Activated T-helper 17 cell treated with anti-CD3 and anti-CD28 coated beads, Interleukin-2, amount 50 U/mL, for 72 hours (primary cell): ENCODE measurements at regions not wholly inside any gene's neighbourhood (a gene's known extent, or its start where the extent isn't known, plus 50 kb on each side); places are given as distances from the start of the nearest gene placed in this dataset.

Experiments used
- ATAC-seq: fragments of 150-1000 bp; cut with Tn5 transposase; replicated peaks from 2 replicates; pipeline ENCODE4 v1.10.0; 2021; ENCODE audit warnings: mild to moderate bottlenecking, moderate library complexity
- H3K27ac Mint-ChIP-seq: one replicate; pipeline ENCODE4 v1.8.0; 2022; ENCODE audit warnings: mixed read lengths
- H3K27me3 Mint-ChIP-seq: one replicate; pipeline ENCODE4 v1.8.0; 2022; ENCODE audit warnings: mixed read lengths
- H3K36me3 Mint-ChIP-seq: one replicate; pipeline ENCODE4 v1.8.0; 2022; ENCODE audit warnings: low read depth, mild to moderate bottlenecking, mixed read lengths
- H3K4me1 Mint-ChIP-seq: one replicate; pipeline ENCODE4 v1.8.0; 2022; ENCODE audit warnings: mixed read lengths
- H3K4me3 Mint-ChIP-seq: one replicate; pipeline ENCODE4 v1.8.0; 2022; ENCODE audit warnings: mild to moderate bottlenecking, mixed read lengths
- H3K9me3 Mint-ChIP-seq: one replicate; pipeline ENCODE4 v1.8.0; 2022; ENCODE audit warnings: mixed read lengths

DNA sequence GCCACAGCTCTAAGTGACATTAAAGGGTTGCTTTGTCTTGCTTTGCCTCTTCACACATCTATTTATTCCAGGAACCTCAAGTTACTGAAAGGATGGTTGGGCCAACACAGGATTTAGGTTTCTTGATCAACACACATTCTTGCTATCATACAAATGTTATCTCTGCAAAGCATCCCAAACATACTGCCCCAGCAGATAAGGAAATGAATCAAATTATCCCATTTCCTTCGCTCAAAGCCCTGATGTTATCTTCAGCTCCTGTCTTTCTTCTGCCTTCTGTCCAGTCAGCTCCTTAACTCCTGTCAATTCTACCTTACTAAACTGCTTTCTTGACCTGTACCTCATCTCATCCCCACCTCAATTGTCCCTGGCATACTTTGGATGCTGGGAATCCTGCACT lies 355.9 kb upstream of the TENM4 start:
- peaks cover 31% of the 10 kb centered on the region for H3K9me3 Mint-ChIP-seq
- H3K27ac Mint-ChIP-seq = no peak overlapping the region
- no peaks in the 10 kb centered on the region for H3K36me3 Mint-ChIP-seq
- no peak overlapping the region for H3K4me3 Mint-ChIP-seq
- no peak for ATAC-seq
- no peaks in the 10 kb centered on the region for H3K4me1 Mint-ChIP-seq
- no peaks in the 10 kb centered on the region for H3K27me3 Mint-ChIP-seq

DNA sequence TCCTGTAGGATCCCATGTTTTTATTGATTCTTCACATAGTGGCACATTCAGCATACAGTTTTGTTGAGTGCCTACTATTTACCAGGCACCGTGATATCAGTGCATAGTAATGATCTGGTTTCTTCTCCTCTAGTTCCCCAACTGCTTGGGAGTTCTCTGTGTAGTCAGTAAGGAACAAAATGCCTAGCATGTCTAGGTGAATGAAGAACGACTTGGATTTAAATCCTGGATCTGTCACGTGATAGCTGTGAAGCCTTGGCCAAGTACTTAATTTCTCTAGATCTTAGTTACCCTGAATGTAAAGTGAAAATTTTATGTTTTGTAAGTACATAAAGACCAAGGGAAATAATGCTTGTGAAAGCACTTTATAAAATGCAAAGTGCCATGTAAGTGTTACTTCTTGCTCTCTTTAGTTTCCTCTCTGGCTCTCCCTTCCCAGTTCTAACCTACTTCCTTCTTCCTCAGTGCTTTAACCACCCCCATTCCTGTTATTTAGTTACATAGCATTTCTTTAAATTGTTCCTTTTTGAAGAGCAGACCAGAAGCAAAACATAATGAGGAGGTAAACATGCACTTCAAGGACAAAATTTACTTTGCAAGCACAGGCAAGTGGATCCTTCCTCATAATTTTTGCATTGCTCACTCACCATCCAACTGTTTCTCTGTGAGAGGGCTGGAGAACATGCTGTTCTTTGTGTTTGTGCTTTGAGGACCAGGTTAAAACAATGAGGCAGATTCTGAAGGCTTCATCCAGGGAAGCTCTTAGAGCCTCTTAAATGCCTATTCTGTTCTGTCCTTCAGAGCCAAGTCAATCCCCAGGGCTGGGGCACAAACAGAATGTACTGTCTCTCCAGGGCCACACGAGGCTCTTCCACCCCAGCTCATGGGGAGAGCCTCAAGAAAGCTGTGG lies 353.9 kb upstream of the TENM4 start:
- Mint-ChIP-seq H3K27ac (no peak overlapping the region), H3K4me3 (no peak overlapping the region), H3K4me1 (no peaks in the 10 kb centered on the region), H3K36me3 (no peaks in the 10 kb centered on the region), H3K27me3 (no peaks in the 10 kb centered on the region), H3K9me3 (peaks cover 31% of the 10 kb centered on the region)
- no peak for ATAC-seq

DNA sequence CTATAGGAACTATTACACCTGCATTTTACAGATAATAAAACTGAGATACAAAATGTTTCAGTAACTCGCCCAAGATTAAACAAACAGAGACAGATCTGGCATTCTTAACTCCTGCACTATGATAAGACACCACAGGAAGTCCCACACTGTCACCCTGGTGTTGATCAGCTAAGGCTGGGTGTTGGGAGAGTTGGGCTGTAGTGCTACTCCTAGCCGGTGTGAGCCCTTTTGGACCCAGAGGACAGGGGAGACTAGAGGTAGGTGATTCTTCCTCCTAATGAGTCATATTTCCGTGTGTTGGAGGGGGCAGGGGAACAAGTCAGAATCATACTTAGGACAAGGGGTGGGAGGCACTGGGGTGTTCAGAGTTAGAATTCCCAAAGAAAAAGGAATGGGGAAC lies 353.2 kb upstream of the TENM4 start:
- H3K27me3 Mint-ChIP-seq = no peaks in the 10 kb centered on the region
- H3K36me3 Mint-ChIP-seq = no peaks in the 10 kb centered on the region
- H3K27ac Mint-ChIP-seq = no peak overlapping the region
- H3K9me3 Mint-ChIP-seq = peaks cover 29% of the 10 kb centered on the region
- ATAC-seq = no peak
- no peak overlapping the region for H3K4me3 Mint-ChIP-seq
- H3K4me1 Mint-ChIP-seq = no peaks in the 10 kb centered on the region

DNA sequence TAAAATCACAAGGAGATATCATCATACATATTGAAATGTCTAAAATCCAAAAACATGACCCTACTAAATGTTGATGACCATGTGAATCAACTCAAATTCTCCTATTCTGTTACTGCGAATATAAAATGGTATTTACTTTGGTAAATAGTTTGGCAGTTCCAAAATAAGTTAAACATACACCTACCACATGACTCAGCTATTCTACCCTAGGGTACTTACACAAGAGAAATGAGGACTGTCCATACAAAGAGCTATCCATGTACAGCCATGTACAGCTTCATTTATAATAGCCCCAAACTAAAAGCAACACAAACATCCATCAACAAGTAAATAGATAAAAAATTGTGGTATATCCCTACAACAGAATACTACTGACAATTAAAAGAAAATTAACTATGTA lies 346.1 kb upstream of the TENM4 start:
- Mint-ChIP-seq H3K27ac (no peak overlapping the region), H3K4me1 (no peaks in the 10 kb centered on the region), H3K27me3 (no peaks in the 10 kb centered on the region), H3K4me3 (no peak overlapping the region), H3K36me3 (no peaks in the 10 kb centered on the region), H3K9me3 (peaks cover 10% of the 10 kb centered on the region)
- no peak for ATAC-seq

DNA sequence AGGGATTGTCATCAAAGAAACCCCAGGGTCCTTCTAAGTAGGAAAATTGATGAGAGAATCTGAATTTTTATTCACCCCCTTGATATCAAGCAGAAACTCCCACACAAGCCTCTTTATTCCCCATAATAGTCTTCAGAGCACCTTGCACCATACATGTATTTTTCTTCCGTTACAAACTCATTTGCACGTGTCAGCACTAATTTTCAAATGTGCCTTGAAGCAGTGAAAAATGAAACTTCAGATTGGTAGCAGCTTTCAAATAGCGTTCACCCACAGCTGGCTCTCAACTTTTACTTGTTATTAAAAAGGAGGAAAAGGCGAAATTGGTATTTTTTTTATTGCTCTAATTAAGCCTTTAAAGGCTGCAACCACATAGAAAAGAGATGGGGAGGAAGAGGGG lies 343.0 kb upstream of the TENM4 start:
- H3K36me3 Mint-ChIP-seq = no peaks in the 10 kb centered on the region
- no peaks in the 10 kb centered on the region for H3K27me3 Mint-ChIP-seq
- H3K4me1 Mint-ChIP-seq = no peaks in the 10 kb centered on the region
- H3K9me3 Mint-ChIP-seq = peaks cover 13% of the 10 kb centered on the region
- no peak for ATAC-seq
- H3K27ac Mint-ChIP-seq = no peak overlapping the region
- H3K4me3 Mint-ChIP-seq = no peak overlapping the region

DNA sequence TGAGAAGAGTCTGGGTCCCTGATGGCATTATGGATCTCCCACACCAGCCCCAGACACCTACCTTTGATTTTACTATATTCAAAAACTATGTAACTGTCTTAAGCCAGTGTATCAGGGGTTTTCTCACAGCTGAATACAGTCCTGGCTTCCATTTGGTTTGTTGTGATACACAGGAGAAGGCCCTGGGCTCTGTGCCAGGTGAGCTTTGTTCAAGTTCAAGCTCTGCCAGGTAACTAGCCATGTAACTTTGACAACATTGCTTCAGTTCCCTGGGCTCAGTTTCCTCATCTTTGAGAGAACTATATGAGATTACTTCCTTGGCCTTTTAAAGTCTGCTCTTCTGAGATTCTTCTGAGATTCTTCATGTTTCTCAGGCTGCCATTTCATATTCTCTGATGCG lies 327.5 kb upstream of the TENM4 start:
- H3K27ac Mint-ChIP-seq = no peak overlapping the region
- no peaks in the 10 kb centered on the region for H3K4me1 Mint-ChIP-seq
- no peak overlapping the region for H3K4me3 Mint-ChIP-seq
- H3K36me3 Mint-ChIP-seq = no peaks in the 10 kb centered on the region
- H3K27me3 Mint-ChIP-seq = no peaks in the 10 kb centered on the region
- H3K9me3 Mint-ChIP-seq = peaks cover 6% of the 10 kb centered on the region
- ATAC-seq = no peak

DNA sequence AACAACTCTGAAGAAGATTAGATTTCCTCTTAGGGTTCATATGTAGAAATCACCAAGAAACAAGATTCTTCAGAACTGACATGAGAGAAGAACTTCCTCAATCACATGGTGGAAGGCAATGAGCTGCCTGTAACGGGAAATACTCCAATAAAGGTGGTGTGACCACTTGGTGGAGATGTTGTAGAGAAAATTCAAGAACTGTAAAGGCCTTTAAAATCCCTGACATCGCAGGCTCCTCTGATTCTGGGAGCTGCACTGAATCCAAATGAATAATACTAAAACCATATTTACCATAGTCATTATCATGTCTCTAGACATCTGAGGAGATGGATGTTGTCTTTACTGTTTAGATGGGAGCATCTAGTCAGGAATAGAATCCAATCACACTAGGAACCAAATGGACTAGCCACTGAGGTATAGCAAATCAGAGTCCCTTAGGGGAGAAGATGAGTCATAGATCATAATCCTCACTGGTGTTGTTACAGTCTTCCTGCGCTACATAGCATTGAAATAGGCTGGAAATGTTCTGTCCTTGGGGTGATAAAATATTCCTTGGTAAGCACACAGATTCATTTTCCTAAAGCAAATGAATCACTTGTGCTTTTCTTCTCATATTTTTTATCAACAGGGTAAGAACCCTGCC lies 321.6 kb upstream of the TENM4 start:
- Mint-ChIP-seq H3K4me1 (no peaks in the 10 kb centered on the region), H3K36me3 (no peaks in the 10 kb centered on the region), H3K9me3 (peaks cover 16% of the 10 kb centered on the region), H3K27ac (no peak overlapping the region), H3K4me3 (no peak overlapping the region), H3K27me3 (no peaks in the 10 kb centered on the region)
- ATAC-seq = no peak

DNA sequence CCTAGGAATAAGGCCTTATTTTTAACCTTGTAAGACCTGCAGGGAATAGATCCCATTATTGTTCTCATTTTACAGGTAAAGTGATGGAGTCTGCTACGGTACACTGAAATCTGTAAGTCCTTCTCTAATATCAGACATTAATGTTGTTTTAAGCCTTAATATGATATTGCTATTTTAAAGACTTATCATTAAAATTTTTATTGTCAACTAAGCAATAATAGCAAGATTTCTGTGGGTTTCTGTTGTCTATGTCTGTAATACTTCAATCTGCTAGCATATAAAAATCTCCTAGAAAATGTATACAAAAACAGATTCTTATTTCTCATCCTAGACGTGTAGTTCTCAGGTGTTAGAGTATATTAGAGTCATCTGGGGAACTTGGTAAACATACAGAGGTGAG lies 317.5 kb upstream of the TENM4 start:
- no peaks in the 10 kb centered on the region for H3K27me3 Mint-ChIP-seq
- no peak for ATAC-seq

DNA sequence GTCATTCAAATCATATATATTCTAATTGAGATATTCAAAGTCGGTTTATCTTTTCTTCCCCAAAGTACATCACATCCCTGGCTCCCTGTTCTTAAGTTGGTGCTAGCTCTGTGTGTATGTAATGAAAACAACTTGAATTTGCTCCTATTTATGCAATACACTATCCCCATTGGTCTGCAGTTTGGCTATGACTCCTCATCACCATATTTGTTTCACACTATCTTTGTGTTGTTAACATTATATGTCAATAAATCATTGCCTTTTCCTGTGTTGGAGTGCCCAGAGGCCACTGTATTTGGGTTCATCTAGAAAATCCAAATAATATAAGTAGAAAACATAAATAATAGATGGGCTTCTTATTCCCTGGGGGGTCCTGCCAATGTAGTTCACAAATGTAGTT lies 306.6 kb upstream of the TENM4 start:
- H3K4me1 Mint-ChIP-seq = no peaks in the 10 kb centered on the region
- H3K27me3 Mint-ChIP-seq = no peaks in the 10 kb centered on the region
- H3K4me3 Mint-ChIP-seq = no peak overlapping the region
- peaks cover 20% of the 10 kb centered on the region for H3K9me3 Mint-ChIP-seq
- H3K27ac Mint-ChIP-seq = no peak overlapping the region
- H3K36me3 Mint-ChIP-seq = no peaks in the 10 kb centered on the region
- no peak for ATAC-seq

More for the DNA sequence above, 317.5 kb upstream of the TENM4 start:
- no peak overlapping the region for H3K27ac Mint-ChIP-seq
- no peak overlapping the region for H3K4me3 Mint-ChIP-seq
- H3K4me1 Mint-ChIP-seq = no peaks in the 10 kb centered on the region
- H3K9me3 Mint-ChIP-seq = peaks cover 18% of the 10 kb centered on the region
- no peaks in the 10 kb centered on the region for H3K36me3 Mint-ChIP-seq

DNA sequence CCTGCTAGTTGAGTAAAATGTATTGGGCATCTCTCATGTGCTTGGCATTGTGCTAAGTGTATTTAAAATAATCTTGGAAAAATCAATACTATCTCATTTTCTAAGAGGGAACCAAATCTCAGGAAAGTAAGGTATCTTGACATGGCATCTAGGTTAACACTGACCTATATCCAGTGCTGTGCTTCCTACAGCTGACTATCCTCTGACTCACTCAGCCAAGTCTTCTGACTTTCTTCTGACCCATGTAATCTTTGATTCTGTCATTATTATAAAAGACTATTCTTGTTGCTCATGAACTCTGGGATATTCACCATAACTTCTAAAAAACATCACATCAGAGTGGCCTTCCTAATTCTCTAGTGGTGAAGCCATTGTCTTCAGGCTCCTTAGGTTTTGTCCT lies 304.1 kb upstream of the TENM4 start:
- no peaks in the 10 kb centered on the region for H3K27me3 Mint-ChIP-seq
- no peak overlapping the region for H3K27ac Mint-ChIP-seq
- H3K36me3 Mint-ChIP-seq = no peaks in the 10 kb centered on the region
- H3K4me1 Mint-ChIP-seq = no peaks in the 10 kb centered on the region
- H3K9me3 Mint-ChIP-seq = peaks cover 23% of the 10 kb centered on the region
- ATAC-seq = no peak
- no peak overlapping the region for H3K4me3 Mint-ChIP-seq

DNA sequence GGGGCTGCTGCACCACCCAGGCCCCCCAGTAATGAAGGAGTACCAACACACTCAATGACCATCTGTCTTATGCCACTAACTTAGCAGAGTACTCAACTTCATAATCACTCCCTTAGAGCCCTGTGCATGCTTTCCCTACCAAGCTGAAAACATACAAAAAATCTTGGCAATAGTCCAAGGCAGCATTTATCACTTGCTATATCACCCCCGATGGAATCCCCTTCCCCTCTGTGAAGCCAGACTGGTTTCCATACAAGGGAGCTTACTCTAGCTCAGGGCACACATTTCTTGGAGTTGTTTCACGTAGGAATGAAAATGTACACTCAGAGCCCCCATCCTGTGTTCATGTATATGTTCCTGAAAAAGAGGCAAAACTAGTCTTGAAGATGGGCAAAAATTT lies 301.3 kb upstream of the TENM4 start:
- H3K9me3 Mint-ChIP-seq = peaks cover 15% of the 10 kb centered on the region
- no peak overlapping the region for H3K27ac Mint-ChIP-seq
- H3K4me1 Mint-ChIP-seq = no peaks in the 10 kb centered on the region
- H3K27me3 Mint-ChIP-seq = no peaks in the 10 kb centered on the region
- no peaks in the 10 kb centered on the region for H3K36me3 Mint-ChIP-seq
- no peak for ATAC-seq
- H3K4me3 Mint-ChIP-seq = no peak overlapping the region

DNA sequence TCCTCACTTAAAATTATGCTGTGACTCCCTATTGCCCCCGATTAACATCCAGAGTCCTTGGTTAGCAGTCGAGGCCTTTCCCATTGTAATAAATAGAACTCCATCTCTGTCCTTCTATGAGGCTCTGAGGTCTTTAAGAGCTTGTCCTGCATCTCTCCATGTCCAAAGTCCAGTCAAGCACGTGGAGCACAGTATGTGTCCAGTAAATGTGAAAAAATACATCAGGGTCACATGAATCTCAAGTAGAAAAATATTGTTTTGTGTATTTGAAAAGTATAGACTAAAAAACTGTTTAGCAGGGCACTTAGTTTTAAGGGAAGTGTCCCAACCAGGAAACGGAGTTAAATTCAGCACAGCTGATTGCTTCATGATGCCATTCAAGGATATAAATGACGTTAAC lies 298.8 kb upstream of the TENM4 start:
- Mint-ChIP-seq H3K27ac (no peak overlapping the region), H3K36me3 (no peaks in the 10 kb centered on the region), H3K4me1 (no peaks in the 10 kb centered on the region), H3K27me3 (no peaks in the 10 kb centered on the region), H3K4me3 (no peak overlapping the region), H3K9me3 (peaks cover 12% of the 10 kb centered on the region)
- no peak for ATAC-seq

DNA sequence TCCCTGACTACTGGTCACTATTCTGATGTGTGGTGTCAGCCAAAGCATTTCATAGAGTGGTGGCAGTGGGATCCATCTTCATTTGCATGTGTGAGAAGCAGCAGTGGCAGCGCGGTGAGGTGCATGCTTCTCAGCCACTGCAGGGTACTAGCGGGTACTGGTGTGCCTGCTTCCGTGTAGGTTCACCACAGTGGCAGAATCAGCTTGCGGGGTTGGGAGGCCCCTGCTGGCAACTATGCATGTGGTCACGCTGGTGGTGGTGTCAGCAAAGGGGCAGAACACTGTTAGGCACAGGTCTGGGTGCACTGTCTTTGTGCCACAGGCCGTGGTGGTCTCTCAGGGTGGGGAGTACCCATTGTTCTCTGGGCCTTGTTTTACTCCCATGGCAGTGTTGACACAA lies 286.4 kb upstream of the TENM4 start:
- Mint-ChIP-seq H3K9me3 (peaks cover 17% of the 10 kb centered on the region), H3K4me1 (no peaks in the 10 kb centered on the region), H3K27ac (no peak overlapping the region), H3K36me3 (no peaks in the 10 kb centered on the region), H3K27me3 (no peaks in the 10 kb centered on the region), H3K4me3 (no peak overlapping the region)
- no peak for ATAC-seq

DNA sequence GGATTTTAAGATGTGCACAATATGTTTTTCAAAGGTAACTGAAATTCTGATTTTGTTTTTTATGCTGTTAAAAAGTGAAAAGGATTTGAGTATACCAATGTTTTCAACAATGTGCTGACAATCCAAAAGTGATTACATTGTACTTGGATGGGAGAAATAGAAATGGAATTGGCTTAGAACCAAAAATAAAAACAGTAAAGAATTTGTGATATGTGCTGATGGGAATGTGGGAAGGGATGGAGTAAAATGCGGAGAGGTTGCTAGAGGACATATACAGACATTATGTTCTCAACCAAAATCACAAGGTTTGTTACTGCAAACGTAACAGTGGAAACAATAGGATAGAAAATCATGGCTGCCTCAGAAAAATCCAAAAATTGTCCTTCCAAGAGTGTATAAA lies 279.3 kb upstream of the TENM4 start:
- Mint-ChIP-seq H3K4me3 (no peak overlapping the region), H3K36me3 (no peaks in the 10 kb centered on the region), H3K9me3 (peaks cover 20% of the 10 kb centered on the region), H3K27ac (no peak overlapping the region), H3K27me3 (no peaks in the 10 kb centered on the region), H3K4me1 (no peaks in the 10 kb centered on the region)
- ATAC-seq = no peak

DNA sequence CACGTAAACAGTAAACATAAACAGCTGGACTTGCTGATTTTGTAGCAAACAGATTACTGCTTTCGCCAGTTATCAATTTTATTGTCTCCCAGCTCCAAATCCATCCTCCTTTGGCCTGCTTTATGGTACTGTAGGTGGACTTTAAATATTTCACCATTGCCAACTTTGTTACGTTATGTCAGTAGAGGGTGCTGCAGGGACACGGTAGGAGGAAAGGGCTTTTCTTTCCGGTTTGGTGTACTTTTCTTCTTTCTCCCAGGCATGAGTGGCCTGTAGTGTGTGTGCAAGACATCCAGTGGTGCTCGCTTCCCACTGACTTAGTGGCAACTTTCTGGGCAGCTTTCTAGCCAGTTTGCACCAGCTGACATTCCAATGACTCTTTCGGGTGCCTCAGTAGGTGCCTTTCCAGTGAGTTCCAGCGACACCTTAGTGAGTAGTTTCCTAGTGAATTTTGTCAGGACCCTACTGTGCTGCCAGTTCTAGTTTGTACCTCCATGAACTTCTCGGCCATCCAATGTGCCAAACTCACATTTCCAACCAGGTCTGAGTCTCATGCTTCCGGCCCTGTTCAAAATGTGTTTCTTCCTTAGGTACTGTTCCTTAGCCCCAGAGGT lies 267.6 kb upstream of the TENM4 start:
- H3K9me3 Mint-ChIP-seq = peaks cover 14% of the 10 kb centered on the region
- no peaks in the 10 kb centered on the region for H3K27me3 Mint-ChIP-seq
- no peak overlapping the region for H3K27ac Mint-ChIP-seq
- no peak for ATAC-seq
- H3K4me3 Mint-ChIP-seq = no peak overlapping the region
- no peaks in the 10 kb centered on the region for H3K36me3 Mint-ChIP-seq
- H3K4me1 Mint-ChIP-seq = no peaks in the 10 kb centered on the region
